ENCODE measurements at regions not wholly inside any gene's neighbourhood (a gene's known extent, or its start where the extent isn't known, plus 50 kb on each side); places are given as distances from the start of the nearest gene placed in this dataset.
"Not testable (repeated sequence)": the region's sequence is repeated elsewhere in the genome, so short reads cannot be mapped to it uniquely, and the experiment has no call there.

GRCh38 chr5:123294544-123294943 is 128.7 kb downstream of the CEP120 start:
- H3K36me3 ChIP-seq (ENCODE audit: insufficient read depth, low read length), result no peaks in the 10 kb centered on the region
- H3K4me3 ChIP-seq (ENCODE audit: low read length), result no peak overlapping the region
- H3K9ac ChIP-seq (ENCODE audit: low read depth, low read length), result no peak overlapping the region
- no peaks in the 10 kb centered on the region for H3K9me3 ChIP-seq (replicated peaks; ENCODE audit: low read length)
- H3K4me2 ChIP-seq (ENCODE audit: low read length), result no peak overlapping the region
- no peaks in the 10 kb centered on the region for H3K4me1 ChIP-seq (ENCODE audit: control insufficient read depth, insufficient read depth, low read length)
- H3K27me3 ChIP-seq (ENCODE audit: control insufficient read depth, insufficient read depth, low read length), result no peaks in the 10 kb centered on the region

GRCh38 chr5:123289210-123289609 is 134.0 kb downstream of the CEP120 start:
- H3K4me1 ChIP-seq (ENCODE audit: control insufficient read depth, insufficient read depth, low read length), result peaks cover 3% of the 10 kb centered on the region
- no peak overlapping the region for H3K9ac ChIP-seq (ENCODE audit: low read depth, low read length)
- H3K36me3 ChIP-seq (ENCODE audit: insufficient read depth, low read length), result no peaks in the 10 kb centered on the region
- H3K27me3 ChIP-seq (ENCODE audit: control insufficient read depth, insufficient read depth, low read length), result peaks cover 20% of the 10 kb centered on the region
- no peaks in the 10 kb centered on the region for H3K9me3 ChIP-seq (replicated peaks; ENCODE audit: low read length)
- no peak overlapping the region for H3K4me3 ChIP-seq (ENCODE audit: low read length)
- no peak overlapping the region for H3K4me2 ChIP-seq (ENCODE audit: low read length)

- no peaks in the 10 kb centered on the region for H3K36me3 ChIP-seq (ENCODE audit: insufficient read depth, low read length)
- peaks cover 3% of the 10 kb centered on the region for H3K4me1 ChIP-seq (ENCODE audit: control insufficient read depth, insufficient read depth, low read length)
- no peak overlapping the region for H3K4me3 ChIP-seq (ENCODE audit: low read length)
- H3K9me3 ChIP-seq (replicated peaks; ENCODE audit: low read length), result no peaks in the 10 kb centered on the region
- H3K4me2 ChIP-seq (ENCODE audit: low read length), result no peak overlapping the region
- H3K9ac ChIP-seq (ENCODE audit: low read depth, low read length), result no peak overlapping the region
- peaks cover 27% of the 10 kb centered on the region for H3K27me3 ChIP-seq (ENCODE audit: control insufficient read depth, insufficient read depth, low read length)
Measured at GRCh38 chr5:123287881-123288280, 135.3 kb downstream of the CEP120 start.

- peaks cover 3% of the 10 kb centered on the region for H3K4me1 ChIP-seq (ENCODE audit: control insufficient read depth, insufficient read depth, low read length)
- no peak overlapping the region for H3K9ac ChIP-seq (ENCODE audit: low read depth, low read length)
- no peaks in the 10 kb centered on the region for H3K9me3 ChIP-seq (replicated peaks; ENCODE audit: low read length)
- H3K4me2 ChIP-seq (ENCODE audit: low read length), result no peak overlapping the region
- H3K36me3 ChIP-seq (ENCODE audit: insufficient read depth, low read length), result no peaks in the 10 kb centered on the region
- no peak overlapping the region for H3K4me3 ChIP-seq (ENCODE audit: low read length)
- H3K27me3 ChIP-seq (ENCODE audit: control insufficient read depth, insufficient read depth, low read length), result peaks cover 34% of the 10 kb centered on the region
Measured at GRCh38 chr5:123286891-123287290, 136.3 kb downstream of the CEP120 start.

GRCh38 chr5:123285122-123286023 is 137.8 kb downstream of the CEP120 start:
- peak overlapping the region; percentile 63 for H3K4me3 ChIP-seq (ENCODE audit: low read length)
- H3K36me3 ChIP-seq (ENCODE audit: insufficient read depth, low read length), result no peaks in the 10 kb centered on the region
- H3K9me3 ChIP-seq (replicated peaks; ENCODE audit: low read length), result no peaks in the 10 kb centered on the region
- H3K4me1 ChIP-seq (ENCODE audit: control insufficient read depth, insufficient read depth, low read length), result peaks cover 3% of the 10 kb centered on the region
- peaks cover 37% of the 10 kb centered on the region for H3K27me3 ChIP-seq (ENCODE audit: control insufficient read depth, insufficient read depth, low read length)
- no peak overlapping the region for H3K9ac ChIP-seq (ENCODE audit: low read depth, low read length)
- H3K4me2 ChIP-seq (ENCODE audit: low read length), result peak overlapping the region; percentile 85

GRCh38 chr5:123283499-123283898 is 139.7 kb downstream of the CEP120 start:
- H3K9me3 ChIP-seq (replicated peaks; ENCODE audit: low read length), result no peaks in the 10 kb centered on the region
- H3K36me3 ChIP-seq (ENCODE audit: insufficient read depth, low read length), result no peaks in the 10 kb centered on the region
- H3K4me2 ChIP-seq (ENCODE audit: low read length), result no peak overlapping the region
- no peak overlapping the region for H3K9ac ChIP-seq (ENCODE audit: low read depth, low read length)
- H3K27me3 ChIP-seq (ENCODE audit: control insufficient read depth, insufficient read depth, low read length), result peaks cover 43% of the 10 kb centered on the region
- no peak overlapping the region for H3K4me3 ChIP-seq (ENCODE audit: low read length)
- peaks cover 3% of the 10 kb centered on the region for H3K4me1 ChIP-seq (ENCODE audit: control insufficient read depth, insufficient read depth, low read length)

GRCh38 chr5:123283031-123283430 is 140.2 kb downstream of the CEP120 start:
- H3K27me3 ChIP-seq (ENCODE audit: control insufficient read depth, insufficient read depth, low read length), result peaks cover 43% of the 10 kb centered on the region
- peaks cover 3% of the 10 kb centered on the region for H3K4me1 ChIP-seq (ENCODE audit: control insufficient read depth, insufficient read depth, low read length)

GRCh38 chr5:123282444-123282843 is 140.8 kb downstream of the CEP120 start:
- Histone ChIP-seq H3K36me3 (ENCODE audit: insufficient read depth, low read length) (no peaks in the 10 kb centered on the region), H3K4me1 (ENCODE audit: control insufficient read depth, insufficient read depth, low read length) (peaks cover 3% of the 10 kb centered on the region), H3K27me3 (ENCODE audit: control insufficient read depth, insufficient read depth, low read length) (peaks cover 43% of the 10 kb centered on the region), H3K4me3 (ENCODE audit: low read length) (no peak overlapping the region), H3K9me3 (replicated peaks; ENCODE audit: low read length) (no peaks in the 10 kb centered on the region), H3K4me2 (ENCODE audit: low read length) (no peak overlapping the region), H3K9ac (ENCODE audit: low read depth, low read length) (no peak overlapping the region)

More at GRCh38 chr5:123283031-123283430, 140.2 kb downstream of the CEP120 start:
- H3K9me3 ChIP-seq (replicated peaks; ENCODE audit: low read length), result no peaks in the 10 kb centered on the region
- H3K4me3 ChIP-seq (ENCODE audit: low read length), result no peak overlapping the region
- H3K36me3 ChIP-seq (ENCODE audit: insufficient read depth, low read length), result no peaks in the 10 kb centered on the region
- no peak overlapping the region for H3K9ac ChIP-seq (ENCODE audit: low read depth, low read length)
- H3K4me2 ChIP-seq (ENCODE audit: low read length), result no peak overlapping the region

GRCh38 chr5:123280854-123281253 is 142.3 kb downstream of the CEP120 start:
- H3K27me3 ChIP-seq (ENCODE audit: control insufficient read depth, insufficient read depth, low read length), result peaks cover 34% of the 10 kb centered on the region
- not testable (repeated sequence) for H3K9me3 ChIP-seq (replicated peaks; ENCODE audit: low read length); H3K4me3 ChIP-seq (ENCODE audit: low read length); H3K9ac ChIP-seq (ENCODE audit: low read depth, low read length); H3K36me3 ChIP-seq (ENCODE audit: insufficient read depth, low read length); H3K4me2 ChIP-seq (ENCODE audit: low read length); H3K4me1 ChIP-seq (ENCODE audit: control insufficient read depth, insufficient read depth, low read length)

GRCh38 chr5:123279136-123279535 is 144.1 kb downstream of the CEP120 start:
- H3K9me3 ChIP-seq (replicated peaks; ENCODE audit: low read length), result no peaks in the 10 kb centered on the region
- H3K9ac ChIP-seq (ENCODE audit: low read depth, low read length), result no peak overlapping the region
- no peaks in the 10 kb centered on the region for H3K4me1 ChIP-seq (ENCODE audit: control insufficient read depth, insufficient read depth, low read length)
- H3K27me3 ChIP-seq (ENCODE audit: control insufficient read depth, insufficient read depth, low read length), result peaks cover 22% of the 10 kb centered on the region
- H3K36me3 ChIP-seq (ENCODE audit: insufficient read depth, low read length), result no peaks in the 10 kb centered on the region
- H3K4me3 ChIP-seq (ENCODE audit: low read length), result no peak overlapping the region
- no peak overlapping the region for H3K4me2 ChIP-seq (ENCODE audit: low read length)

- Histone ChIP-seq H3K27me3 (ENCODE audit: control insufficient read depth, insufficient read depth, low read length) (peaks cover 20% of the 10 kb centered on the region), H3K36me3 (ENCODE audit: insufficient read depth, low read length) (no peaks in the 10 kb centered on the region), H3K4me3 (ENCODE audit: low read length) (no peak overlapping the region), H3K9me3 (replicated peaks; ENCODE audit: low read length) (no peaks in the 10 kb centered on the region), H3K4me2 (ENCODE audit: low read length) (no peak overlapping the region), H3K9ac (ENCODE audit: low read depth, low read length) (no peak overlapping the region), H3K4me1 (ENCODE audit: control insufficient read depth, insufficient read depth, low read length) (no peaks in the 10 kb centered on the region)
Measured at GRCh38 chr5:123278284-123278683, 144.9 kb downstream of the CEP120 start.

- no peaks in the 10 kb centered on the region for H3K36me3 ChIP-seq (ENCODE audit: insufficient read depth, low read length)
- H3K9me3 ChIP-seq (replicated peaks; ENCODE audit: low read length), result no peaks in the 10 kb centered on the region
- H3K4me2 ChIP-seq (ENCODE audit: low read length), result no peak overlapping the region
- no peak overlapping the region for H3K9ac ChIP-seq (ENCODE audit: low read depth, low read length)
- no peaks in the 10 kb centered on the region for H3K4me1 ChIP-seq (ENCODE audit: control insufficient read depth, insufficient read depth, low read length)
- peaks cover 2% of the 10 kb centered on the region for H3K27me3 ChIP-seq (ENCODE audit: control insufficient read depth, insufficient read depth, low read length)
- no peak overlapping the region for H3K4me3 ChIP-seq (ENCODE audit: low read length)
Measured at GRCh38 chr5:123273984-123274383, 149.2 kb downstream of the CEP120 start.
